ENCODE measurements at regions not wholly inside any gene's neighbourhood (a gene's known extent, or its start where the extent isn't known, plus 50 kb on each side); places are given as distances from the start of the nearest gene placed in this dataset.

- no peak overlapping the region for H3K9ac ChIP-seq (ENCODE audit: low read length)
- H3K79me2 ChIP-seq (replicated peaks; ENCODE audit: insufficient read depth, low read length) = no peaks in the 10 kb centered on the region
- H3K36me3 ChIP-seq (ENCODE audit: insufficient read depth, low read length) = no peaks in the 10 kb centered on the region
- H3K9me3 ChIP-seq (ENCODE audit: low read length) = no peaks in the 10 kb centered on the region
- no peak overlapping the region for H3K27ac ChIP-seq (ENCODE audit: low read length)
- no peaks in the 10 kb centered on the region for H4K20me1 ChIP-seq (ENCODE audit: insufficient read depth)
- H3K9me2 ChIP-seq (ENCODE audit: insufficient read depth, low read length) = no peaks in the 10 kb centered on the region
- no peaks in the 10 kb centered on the region for H3F3A ChIP-seq (ENCODE audit: insufficient read depth, low read length, poor library complexity, severe bottlenecking)
- no peak overlapping the region for H3K4me2 ChIP-seq (ENCODE audit: low read length)
- TF ChIP-seq RAD21 (conservative IDR thresholded peaks at IDR 0.05) = no peak
- no peaks in the 10 kb centered on the region for H3K27me3 ChIP-seq (ENCODE audit: insufficient read depth, low read depth, low read length)
- H2AFZ ChIP-seq (ENCODE audit: low read depth, low read length) = no peak overlapping the region
- no peak overlapping the region for H3K4me3 ChIP-seq (ENCODE audit: low read length)
Measured at GRCh38 chr2:180677200-180677599, 303.2 kb upstream of the UBE2E3 start.

DNA sequence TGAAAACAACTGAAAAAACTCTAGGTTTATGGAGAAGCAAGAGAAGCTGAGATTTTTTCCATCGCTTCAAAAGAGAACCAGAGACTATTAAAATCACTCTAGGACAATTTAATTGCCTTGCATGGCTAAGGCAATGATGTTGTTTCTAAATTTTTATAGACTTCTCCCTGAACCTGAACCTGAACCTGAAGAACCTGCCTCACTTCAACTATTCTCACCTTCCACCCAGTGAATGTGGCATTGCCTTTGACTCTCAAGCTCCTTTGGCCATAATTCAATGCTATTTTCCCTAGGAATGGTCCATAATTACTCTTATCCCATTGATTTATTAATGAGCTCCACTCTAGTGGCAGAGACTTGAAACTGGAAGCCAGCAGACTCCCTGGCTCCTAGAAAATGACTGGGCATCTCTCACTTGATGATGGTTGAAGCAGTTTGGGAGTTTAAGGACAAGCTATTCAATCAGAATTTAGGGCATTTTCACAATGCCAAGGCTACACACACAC is 303.8 kb upstream of the UBE2E3 start:
- TF ChIP-seq, protein P1, sequence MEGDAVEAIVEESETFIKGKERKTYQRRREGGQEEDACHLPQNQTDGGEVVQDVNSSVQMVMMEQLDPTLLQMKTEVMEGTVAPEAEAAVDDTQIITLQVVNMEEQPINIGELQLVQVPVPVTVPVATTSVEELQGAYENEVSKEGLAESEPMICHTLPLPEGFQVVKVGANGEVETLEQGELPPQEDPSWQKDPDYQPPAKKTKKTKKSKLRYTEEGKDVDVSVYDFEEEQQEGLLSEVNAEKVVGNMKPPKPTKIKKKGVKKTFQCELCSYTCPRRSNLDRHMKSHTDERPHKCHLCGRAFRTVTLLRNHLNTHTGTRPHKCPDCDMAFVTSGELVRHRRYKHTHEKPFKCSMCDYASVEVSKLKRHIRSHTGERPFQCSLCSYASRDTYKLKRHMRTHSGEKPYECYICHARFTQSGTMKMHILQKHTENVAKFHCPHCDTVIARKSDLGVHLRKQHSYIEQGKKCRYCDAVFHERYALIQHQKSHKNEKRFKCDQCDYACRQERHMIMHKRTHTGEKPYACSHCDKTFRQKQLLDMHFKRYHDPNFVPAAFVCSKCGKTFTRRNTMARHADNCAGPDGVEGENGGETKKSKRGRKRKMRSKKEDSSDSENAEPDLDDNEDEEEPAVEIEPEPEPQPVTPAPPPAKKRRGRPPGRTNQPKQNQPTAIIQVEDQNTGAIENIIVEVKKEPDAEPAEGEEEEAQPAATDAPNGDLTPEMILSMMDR (IDR thresholded peaks at IDR 0.05; ENCODE audit: poor library complexity, severe bottlenecking) = no peak
- TF ChIP-seq POLR2AphosphoS5 (IDR thresholded peaks at IDR 0.05) (no peak), SMC3 (conservative IDR thresholded peaks at IDR 0.05; ENCODE audit: poor library complexity) (no peak), MXI1 (conservative IDR thresholded peaks at IDR 0.05; ENCODE audit: poor library complexity, severe bottlenecking) (no peak), RAD21 (conservative IDR thresholded peaks at IDR 0.05) (no peak)
- Histone ChIP-seq H3K9me3 (ENCODE audit: low read length) (no peaks in the 10 kb centered on the region), H3F3A (ENCODE audit: insufficient read depth, low read length, poor library complexity, severe bottlenecking) (no peaks in the 10 kb centered on the region), H4K20me1 (ENCODE audit: insufficient read depth) (no peaks in the 10 kb centered on the region), H3K4me2 (ENCODE audit: low read length) (no peak overlapping the region), H3K36me3 (ENCODE audit: insufficient read depth, low read length) (no peaks in the 10 kb centered on the region), H3K79me2 (replicated peaks; ENCODE audit: insufficient read depth, low read length) (no peaks in the 10 kb centered on the region), H3K27me3 (ENCODE audit: insufficient read depth, low read depth, low read length) (no peaks in the 10 kb centered on the region), H2AFZ (ENCODE audit: low read depth, low read length) (no peak overlapping the region), H3K9ac (ENCODE audit: low read length) (no peak overlapping the region), H3K9me2 (ENCODE audit: insufficient read depth, low read length) (no peaks in the 10 kb centered on the region), H3K4me3 (ENCODE audit: low read length) (no peak overlapping the region), H3K27ac (ENCODE audit: low read length) (no peak overlapping the region)

DNA sequence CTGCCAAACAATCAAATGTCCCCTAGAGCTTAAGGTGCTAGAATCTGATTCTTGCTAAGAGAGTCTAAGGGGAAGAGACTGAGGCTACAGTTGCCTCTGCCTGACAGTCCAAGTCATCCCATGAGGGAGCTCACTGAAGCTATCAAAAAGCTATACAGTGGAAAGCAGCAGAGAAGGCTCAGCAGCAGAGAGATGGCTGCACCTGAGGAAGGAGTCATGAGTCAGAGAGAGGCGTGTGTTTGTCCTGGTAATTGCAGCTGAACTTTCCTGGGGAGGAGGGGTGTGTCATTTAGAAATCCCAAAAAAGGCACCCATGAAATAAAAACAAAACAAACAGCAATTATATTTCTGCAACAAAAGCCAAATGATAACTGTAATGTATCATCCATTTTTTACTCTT is 305.2 kb upstream of the UBE2E3 start:
- Histone ChIP-seq H3K36me3 (ENCODE audit: insufficient read depth, low read length) (no peaks in the 10 kb centered on the region), H3K79me2 (replicated peaks; ENCODE audit: insufficient read depth, low read length) (no peaks in the 10 kb centered on the region), H3K27ac (ENCODE audit: low read length) (no peak overlapping the region), H3K9ac (ENCODE audit: low read length) (no peak overlapping the region), H3K27me3 (ENCODE audit: insufficient read depth, low read depth, low read length) (no peaks in the 10 kb centered on the region), H3F3A (ENCODE audit: insufficient read depth, low read length, poor library complexity, severe bottlenecking) (no peaks in the 10 kb centered on the region), H4K20me1 (ENCODE audit: insufficient read depth) (no peaks in the 10 kb centered on the region), H3K9me3 (ENCODE audit: low read length) (no peaks in the 10 kb centered on the region), H3K4me3 (ENCODE audit: low read length) (no peak overlapping the region), H3K4me2 (ENCODE audit: low read length) (no peak overlapping the region), H2AFZ (ENCODE audit: low read depth, low read length) (no peak overlapping the region), H3K9me2 (ENCODE audit: insufficient read depth, low read length) (no peaks in the 10 kb centered on the region)
- TF ChIP-seq POLR2AphosphoS5 (IDR thresholded peaks at IDR 0.05) = no peak
- no peak for TF ChIP-seq EZH2 (IDR thresholded peaks at IDR 0.05; ENCODE audit: borderline replicate concordance, insufficient read depth, low read length, poor library complexity, severe bottlenecking)
- TF ChIP-seq MXI1 (conservative IDR thresholded peaks at IDR 0.05; ENCODE audit: poor library complexity, severe bottlenecking) = no peak
- TF ChIP-seq, protein P1 (IDR thresholded peaks at IDR 0.05; ENCODE audit: poor library complexity, severe bottlenecking) = no peak
- TF ChIP-seq TAF1 (IDR thresholded peaks at IDR 0.05; ENCODE audit: low read depth) = no peak
- TF ChIP-seq SMC3 (conservative IDR thresholded peaks at IDR 0.05; ENCODE audit: poor library complexity) = no peak
- TF ChIP-seq EP300 (conservative IDR thresholded peaks at IDR 0.05; ENCODE audit: poor library complexity, severe bottlenecking) = no peak
- TF ChIP-seq REST (IDR thresholded peaks at IDR 0.05; ENCODE audit: borderline replicate concordance) = no peak
- no peak for TF ChIP-seq RAD21 (conservative IDR thresholded peaks at IDR 0.05)

Data from neural cell (in vitro differentiated cells).